K562 (cell line): ENCODE measurements at regions not wholly inside any gene's neighbourhood (a gene's known extent, or its start where the extent isn't known, plus 50 kb on each side); places are given as distances from the start of the nearest gene placed in this dataset.

ENCODE experiments used
- ATAC-seq: fragments of 200-7000 bp; cut with Tn5 transposase; 3 replicates; pipeline ENCODE4 v1.9.1; 2020; ENCODE audit warnings: moderate library complexity
- BruUV-seq: library from RNA; stranded (reverse); fragments of 400-500 nt; replicated peaks from 2 replicates; lab custom pipeline; 2021; lab: Mats Ljungman, UMichigan
- CTCF ChIA-PET: fragments of 300-600 bp; formaldehyde crosslinking; extraction: SDS; loops from one replicate; lab custom pipeline; 2021; ENCODE audit warnings: low intra/inter-chr PET ratio; lab: Yijun Ruan, JAX
- POLR2A ChIA-PET: fragments of 300-600, 350-650 bp; sonication (Branson Sonifier 250); formaldehyde crosslinking; extraction: SDS; loops from one replicate; lab custom pipeline; 2021; ENCODE audit warnings: antibody characterized with exemption, inconsistent platforms; lab: Yijun Ruan, JAX
- DNase-seq, 4 experiments: peaks; one replicate each; pipeline versions ENCODE4 v3.0.0 to v3.0.0-alpha.2; 2011 to 2018; ENCODE audit warnings: low spot score in 3 of 4, mixed read lengths in 3 of 4; ENCODE audit errors: extremely low read depth in 1 of 4
- FAIRE-seq: peaks from 2 replicates; lab custom pipeline; 2011; peaks lifted over from hg19 to GRCh38; lab: Jason Lieb, UNC
- H2AFZ ChIP-seq: 2 replicates; pipeline ENCODE4 v1.6.0; 2011; ENCODE audit warnings: low read depth, low read length, control low read depth, inconsistent platforms
- H3K27ac ChIP-seq: fragments of 200-600 bp; 3 replicates; pipeline ENCODE4 v1.8.0; 2011; ENCODE audit warnings: low read depth, mild to moderate bottlenecking, control low read depth, inconsistent platforms, low read length, moderate library complexity, mixed read lengths; ENCODE audit errors: extremely low read depth
- H3K27me3 ChIP-seq, 2 experiments: fragments of 300-600 bp in 1 of 2; 2 replicates in 1 of 2; 3 replicates in 1 of 2; pipeline versions ENCODE4 v1.6.0 to v1.8.0; 2011; ENCODE audit warnings: inconsistent platforms in 2 of 2, low read length in 2 of 2, mild to moderate bottlenecking in 1 of 2, mixed read lengths in 1 of 2, moderate library complexity in 1 of 2; ENCODE audit not compliant: control insufficient read depth in 2 of 2, insufficient read depth in 2 of 2
- H3K36me3 ChIP-seq: fragments of 300-600 bp; 3 replicates; pipeline ENCODE4 v1.8.0; 2011; ENCODE audit warnings: mild to moderate bottlenecking, low read length, inconsistent platforms; ENCODE audit not compliant: control insufficient read depth, insufficient read depth
- H3K4me1 ChIP-seq, 2 experiments: fragments of 200-600 bp in 1 of 2; replicated peaks in 1 of 2; 2 replicates in 1 of 2; 3 replicates in 1 of 2; pipeline versions ENCODE4 v1.5.1 to v1.8.0; 2011; ENCODE audit warnings: inconsistent platforms in 2 of 2, low read length in 2 of 2, mild to moderate bottlenecking in 1 of 2, mixed read lengths in 1 of 2, moderate library complexity in 1 of 2; ENCODE audit not compliant: control insufficient read depth in 2 of 2, insufficient read depth in 2 of 2
- H3K4me2 ChIP-seq: 2 replicates; pipeline ENCODE4 v1.6.1; 2011; ENCODE audit warnings: low read length, control low read depth, inconsistent platforms, mixed read lengths; ENCODE audit not compliant: insufficient read depth
- H3K4me3 ChIP-seq: fragments of 200-600 bp; sonication (generic), shearing (Covaris generic); 2 replicates; pipeline ENCODE4 v1.5.1; 2016; ENCODE audit warnings: control low read depth, inconsistent platforms
- H3K79me2 ChIP-seq: fragments of 200-600 bp; 3 replicates; pipeline ENCODE4 v1.8.0; 2011; ENCODE audit warnings: low read length, inconsistent platforms; ENCODE audit not compliant: control insufficient read depth, insufficient read depth
- H3K9ac ChIP-seq, 2 experiments: 2 replicates each; pipeline versions ENCODE4 v1.6.0 to v1.6.1; 2011; ENCODE audit warnings: low read depth in 2 of 2, low read length in 2 of 2, control low read depth in 1 of 2, inconsistent platforms in 1 of 2, mild to moderate bottlenecking in 1 of 2, mixed read lengths in 1 of 2; ENCODE audit not compliant: insufficient read depth in 1 of 2
- H3K9me1 ChIP-seq: one replicate; pipeline ENCODE4 v1.6.0; 2011; ENCODE audit warnings: inconsistent platforms, mild to moderate bottlenecking, low read length, moderate library complexity; ENCODE audit not compliant: control insufficient read depth, insufficient read depth
- H3K9me3 ChIP-seq: replicated peaks from 2 replicates; pipeline ENCODE4 v1.5.1; 2011; ENCODE audit warnings: low read depth, low read length, inconsistent platforms; ENCODE audit not compliant: control insufficient read depth, insufficient read depth
- H4K20me1 ChIP-seq: replicated peaks from 2 replicates; pipeline ENCODE4 v1.6.1; 2011; ENCODE audit warnings: low read length, inconsistent platforms, mixed read lengths; ENCODE audit not compliant: control insufficient read depth, insufficient read depth
- BRF2 ChIP-seq: IDR thresholded peaks from 3 replicates; pipeline ENCODE4 v1.6.1; 2011; ENCODE audit warnings: borderline replicate concordance, mild to moderate bottlenecking; ENCODE audit not compliant: insufficient read length, insufficient read depth
- CGGBP1 ChIP-seq: fragments of 250-450 bp; sonication (Bioruptor Pico); IDR thresholded peaks from 2 replicates; pipeline ENCODE4 v1.9.0; 2021; ENCODE audit warnings: mild to moderate bottlenecking
- FOXK2 ChIP-seq, 2 experiments: fragments of 450-650 bp; IDR thresholded peaks in 1 of 2; conservative IDR thresholded peaks in 1 of 2; 2 replicates each; pipeline ENCODE4 v1.6.1; 2016; ENCODE audit warnings: low read depth in 2 of 2, mild to moderate bottlenecking in 1 of 2
- GATAD2A ChIP-seq: fragments of 450-650 bp; IDR thresholded peaks from 2 replicates; pipeline ENCODE4 v1.6.1; 2017
- HIVEP1 ChIP-seq: fragments of 250-450 bp; sonication (Bioruptor Pico); IDR thresholded peaks from 2 replicates; pipeline ENCODE4 v1.4.0; 2020; ENCODE audit warnings: mild to moderate bottlenecking
- ILK ChIP-seq: fragments of 450-650 bp; IDR thresholded peaks from 2 replicates; pipeline ENCODE4 v1.6.1; 2016; ENCODE audit warnings: missing genetic modification characterization, low read depth, mild to moderate bottlenecking, missing compliant biosample characterization, moderate library complexity, borderline replicate concordance
- KLF13 ChIP-seq: fragments of 450-650 bp; IDR thresholded peaks from 2 replicates; pipeline ENCODE4 v1.6.1; 2016; ENCODE audit warnings: missing genetic modification characterization, low read depth, mild to moderate bottlenecking, missing compliant biosample characterization, moderate library complexity, borderline replicate concordance
- PPARD ChIP-seq: fragments of 250-450 bp; sonication (Bioruptor Pico); IDR thresholded peaks from 2 replicates; pipeline ENCODE4 v1.8.0; 2022; ENCODE audit warnings: inconsistent platforms, mild to moderate bottlenecking, moderate library complexity
- SREBF2 ChIP-seq: sonication (generic); formaldehyde crosslinking; IDR thresholded peaks from 2 replicates; pipeline ENCODE4 v1.4.0; 2020; ENCODE audit warnings: mild to moderate bottlenecking, missing genetic modification reagents
- YY1 ChIP-seq, 3 experiments: IDR thresholded peaks; 2 replicates each; pipeline ENCODE4 v1.6.1; 2011; ENCODE audit warnings: low read length in 2 of 3, mild to moderate bottlenecking in 2 of 3, moderate library complexity in 2 of 3, borderline replicate concordance in 1 of 3, control low read depth in 1 of 3, low read depth in 1 of 3; ENCODE audit not compliant: insufficient read depth in 3 of 3, insufficient replicate concordance in 2 of 3, control insufficient read depth in 1 of 3, insufficient read length in 1 of 3; ENCODE audit errors: extremely low read depth in 1 of 3
- ZBTB9 ChIP-seq: fragments of 450-650 bp; formaldehyde crosslinking; IDR thresholded peaks from 2 replicates; pipeline ENCODE4 v1.4.0; 2020; ENCODE audit warnings: mild to moderate bottlenecking, moderate library complexity
- ZFP36 ChIP-seq: fragments of 150-350 bp; IDR thresholded peaks from 2 replicates; pipeline ENCODE4 v1.6.1; 2018; ENCODE audit warnings: low read length, low read depth; ENCODE audit not compliant: partially characterized antibody
- in situ Hi-C: fragments of 300-500 bp; cut with MboI; formaldehyde crosslinking; loops from 4 replicates; pipeline ENCODE4 v1.15.0; 2018; ENCODE audit warnings: inconsistent platforms, mixed read lengths
- intact Hi-C: fragments of 100-400 bp; cut with micrococcal nuclease; formaldehyde crosslinking; loops from 2 replicates; pipeline ENCODE4 v1.14.2; 2022

- TF ChIP-seq ZBTB9 (CRISPR knock-in tag) (no peak), CGGBP1 (CRISPR knock-in tag) (no peak), PPARD (CRISPR knock-in tag) (no peak), ILK (tag) (no peak)
These were observed 321.6 kb upstream of the EPHA3 start (continued) for GRCh38 chr3:88785841-88786240.

GRCh38 chr3:88795503-88795902 is 311.9 kb upstream of the EPHA3 start:
- Histone ChIP-seq H2AFZ (no peak overlapping the region), H3K4me3 (no peak overlapping the region), H3K4me2 (no peak overlapping the region), H3K79me2 (no peaks in the 10 kb centered on the region), H3K9ac (no peak overlapping the region), H3K36me3 (no peaks in the 10 kb centered on the region), H3K9me3 (no peaks in the 10 kb centered on the region), H4K20me1 (no peaks in the 10 kb centered on the region), H3K4me1 (no peaks in the 10 kb centered on the region), H3K27me3 (no peaks in the 10 kb centered on the region), H3K9me1 (no peaks in the 10 kb centered on the region), H3K27ac (no peak overlapping the region)
- no peak for FAIRE-seq
- peak in 1 of 4 experiments; percentile 0 for DNase-seq
- no peak for ATAC-seq
- POLR2A ChIA-PET = no interaction called here
- BruUV-seq = no TSS peak
- in situ Hi-C loops (no loop called here), intact Hi-C loops (no loop called here)
- TF ChIP-seq ZFP36 (peak; percentile 70), GATAD2A (no peak), KLF13 (tag) (no peak), SREBF2 (CRISPR knock-in tag) (no peak), FOXK2 (conservative IDR thresholded peaks at IDR 0.05 in 1 of 2, IDR thresholded peaks at IDR 0.05 in 1 of 2; ENCODE audit: low read depth in 2 of 2) (no peak), HIVEP1 (no peak), YY1 (IDR thresholded peaks at IDR 0.05; ENCODE audit: borderline replicate concordance in 1 of 3, control insufficient read depth in 1 of 3, extremely low read depth in 1 of 3, insufficient read depth in 3 of 3, insufficient read length in 1 of 3, insufficient replicate concordance in 2 of 3, low read depth in 1 of 3, low read length in 2 of 3) (no peak), BRF2 (no peak)
- CTCF ChIA-PET = no interaction called here
